Neural cell (in vitro differentiated cells): ENCODE measurements at regions not wholly inside any gene's neighbourhood (a gene's known extent, or its start where the extent isn't known, plus 50 kb on each side); places are given as distances from the start of the nearest gene placed in this dataset.

ENCODE experiments used
- H2AFZ ChIP-seq: fragments of 200-600, 300-800 bp; sonication (generic), shearing (Covaris generic); 2 replicates; pipeline ENCODE4 v1.6.0; 2014; ENCODE audit warnings: low read depth, mild to moderate bottlenecking, antibody characterized with exemption, low read length, moderate library complexity
- H3F3A ChIP-seq: fragments of 200-600 bp; shearing (Covaris generic); 2 replicates; pipeline ENCODE4 v1.6.1; 2016; ENCODE audit warnings: mild to moderate bottlenecking, moderate library complexity, mixed read lengths, antibody characterized with exemption, low read length; ENCODE audit not compliant: insufficient read depth, poor library complexity, severe bottlenecking
- H3K27ac ChIP-seq: fragments of 200-600, 300-800 bp; sonication (generic), shearing (Covaris generic); 2 replicates; pipeline ENCODE4 v1.5.1; 2014; ENCODE audit warnings: mild to moderate bottlenecking, low read length, moderate library complexity
- H3K27me3 ChIP-seq: fragments of 300-800, 200-600 bp; sonication (generic), shearing (Covaris generic); 2 replicates; pipeline ENCODE4 v1.6.0; 2014; ENCODE audit warnings: mild to moderate bottlenecking, low read depth, low read length, moderate library complexity; ENCODE audit not compliant: insufficient read depth
- H3K36me3 ChIP-seq: fragments of 300-800, 200-600 bp; sonication (generic), shearing (Covaris generic); 2 replicates; pipeline ENCODE4 v1.5.1; 2014; ENCODE audit warnings: mild to moderate bottlenecking, antibody characterized with exemption, low read length, moderate library complexity; ENCODE audit not compliant: insufficient read depth
- H3K4me2 ChIP-seq: fragments of 300-800, 200-600 bp; sonication (generic), shearing (Covaris generic); 2 replicates; pipeline ENCODE4 v1.6.0; 2014; ENCODE audit warnings: mild to moderate bottlenecking, low read length
- H3K4me3 ChIP-seq: fragments of 300-800, 200-600 bp; sonication (generic), shearing (Covaris generic); 2 replicates; pipeline ENCODE4 v1.5.1; 2014; ENCODE audit warnings: mild to moderate bottlenecking, low read length, moderate library complexity
- H3K79me2 ChIP-seq: fragments of 200-600 bp; shearing (Covaris generic); replicated peaks from 2 replicates; pipeline ENCODE4 v1.6.0; 2014; ENCODE audit warnings: mild to moderate bottlenecking, low read length, moderate library complexity; ENCODE audit not compliant: insufficient read depth
- H3K9ac ChIP-seq: fragments of 300-800, 200-600 bp; sonication (generic), shearing (Covaris generic); 2 replicates; pipeline ENCODE4 v1.6.1; 2016; ENCODE audit warnings: mild to moderate bottlenecking, low read length, mixed read lengths
- H3K9me2 ChIP-seq: fragments of 200-600 bp; shearing (Covaris generic); 2 replicates; pipeline ENCODE4 v1.6.1; 2016; ENCODE audit warnings: mild to moderate bottlenecking, low read length, mixed read lengths; ENCODE audit not compliant: insufficient read depth
- H3K9me3 ChIP-seq: fragments of 200-600, 300-800 bp; sonication (generic), shearing (Covaris generic); 2 replicates; pipeline ENCODE4 v1.6.1; 2016; ENCODE audit warnings: mild to moderate bottlenecking, mixed run types, low read length, moderate library complexity, mixed read lengths
- H4K20me1 ChIP-seq: fragments of 200-600 bp; shearing (Covaris generic); 2 replicates; pipeline ENCODE4 v1.6.1; 2016; ENCODE audit warnings: mild to moderate bottlenecking, mixed run types; ENCODE audit not compliant: insufficient read depth
- CTCF ChIP-seq: fragments of 450-650 bp; IDR thresholded peaks from 2 replicates; pipeline ENCODE4 v1.5.1; 2014; ENCODE audit warnings: antibody characterized with exemption, mild to moderate bottlenecking, moderate library complexity; ENCODE audit not compliant: poor library complexity, severe bottlenecking
- EP300 ChIP-seq: fragments of 450-650 bp; conservative IDR thresholded peaks from 2 replicates; pipeline ENCODE4 v1.6.1; 2014; ENCODE audit warnings: antibody characterized with exemption, mild to moderate bottlenecking, moderate library complexity; ENCODE audit not compliant: poor library complexity, severe bottlenecking
- EZH2 ChIP-seq: fragments of 200-600, 300-800 bp; shearing (Covaris generic), sonication (generic); IDR thresholded peaks from 2 replicates; pipeline ENCODE4 v1.6.1; 2014; ENCODE audit warnings: antibody characterized with exemption, low read length, borderline replicate concordance, mild to moderate bottlenecking; ENCODE audit not compliant: insufficient read depth, poor library complexity, severe bottlenecking
- MXI1 ChIP-seq: fragments of 450-650 bp; conservative IDR thresholded peaks from 2 replicates; pipeline ENCODE4 v1.6.1; 2014; ENCODE audit warnings: antibody characterized with exemption, mild to moderate bottlenecking; ENCODE audit not compliant: poor library complexity, severe bottlenecking
- POLR2AphosphoS5 ChIP-seq: IDR thresholded peaks from 2 replicates; pipeline ENCODE4 v1.6.1; 2012
- RAD21 ChIP-seq: fragments of 450-650 bp; conservative IDR thresholded peaks from 2 replicates; pipeline ENCODE4 v1.6.1; 2014; ENCODE audit warnings: antibody characterized with exemption, mild to moderate bottlenecking, moderate library complexity
- REST ChIP-seq: IDR thresholded peaks from 2 replicates; pipeline ENCODE4 v1.6.1; 2012; ENCODE audit warnings: borderline replicate concordance
- SMC3 ChIP-seq: fragments of 450-650 bp; conservative IDR thresholded peaks from 2 replicates; pipeline ENCODE4 v1.6.1; 2014; ENCODE audit warnings: antibody characterized with exemption, mild to moderate bottlenecking, moderate library complexity; ENCODE audit not compliant: poor library complexity
- TAF1 ChIP-seq: IDR thresholded peaks from 2 replicates; pipeline ENCODE4 v1.6.1; 2012; ENCODE audit warnings: low read depth

- Histone ChIP-seq H3K9me3 (peaks cover 5% of the 10 kb centered on the region), H3K9ac (no peak overlapping the region), H3K79me2 (no peaks in the 10 kb centered on the region), H3K4me3 (no peak overlapping the region), H4K20me1 (no peaks in the 10 kb centered on the region), H2AFZ (no peak overlapping the region), H3K9me2 (no peaks in the 10 kb centered on the region), H3F3A (no peaks in the 10 kb centered on the region), H3K36me3 (no peaks in the 10 kb centered on the region), H3K27ac (no peak overlapping the region), H3K4me2 (no peak overlapping the region), H3K27me3 (no peaks in the 10 kb centered on the region)
- TF ChIP-seq TAF1 (no peak), POLR2AphosphoS5 (no peak), RAD21 (no peak), EP300 (no peak), MXI1 (no peak), EZH2 (no peak), CTCF (no peak), REST (no peak), SMC3 (no peak)
Observed at GRCh38 chr2:81007104-81007503, 702.6 kb upstream of the LRRTM1 start.

- Histone ChIP-seq H2AFZ (no peak overlapping the region), H3K9me2 (no peaks in the 10 kb centered on the region), H3K79me2 (no peaks in the 10 kb centered on the region), H3K4me3 (no peak overlapping the region), H4K20me1 (no peaks in the 10 kb centered on the region), H3K4me2 (no peak overlapping the region), H3K27ac (no peak overlapping the region), H3K9ac (no peak overlapping the region), H3K9me3 (peaks cover 5% of the 10 kb centered on the region), H3F3A (no peaks in the 10 kb centered on the region), H3K27me3 (no peaks in the 10 kb centered on the region), H3K36me3 (no peaks in the 10 kb centered on the region)
- no peak for TF ChIP-seq SMC3
- TF ChIP-seq REST, result no peak
- no peak for TF ChIP-seq EP300
- TF ChIP-seq MXI1, result no peak
- TF ChIP-seq CTCF, result no peak
- TF ChIP-seq RAD21, result no peak
- no peak for TF ChIP-seq TAF1
- TF ChIP-seq EZH2, result no peak
- TF ChIP-seq POLR2AphosphoS5, result no peak
Observed at GRCh38 chr2:81002906-81003305, 698.4 kb upstream of the LRRTM1 start.
